NCI-H2171 (cell line): ENCODE measurements at regions not wholly inside any gene's neighbourhood (a gene's known extent, or its start where the extent isn't known, plus 50 kb on each side); places are given as distances from the start of the nearest gene placed in this dataset.

Experiments used
- DNase-seq: peaks from one replicate; lab custom pipeline; 2025; lab: John Stamatoyannopoulos, UW

DNA sequence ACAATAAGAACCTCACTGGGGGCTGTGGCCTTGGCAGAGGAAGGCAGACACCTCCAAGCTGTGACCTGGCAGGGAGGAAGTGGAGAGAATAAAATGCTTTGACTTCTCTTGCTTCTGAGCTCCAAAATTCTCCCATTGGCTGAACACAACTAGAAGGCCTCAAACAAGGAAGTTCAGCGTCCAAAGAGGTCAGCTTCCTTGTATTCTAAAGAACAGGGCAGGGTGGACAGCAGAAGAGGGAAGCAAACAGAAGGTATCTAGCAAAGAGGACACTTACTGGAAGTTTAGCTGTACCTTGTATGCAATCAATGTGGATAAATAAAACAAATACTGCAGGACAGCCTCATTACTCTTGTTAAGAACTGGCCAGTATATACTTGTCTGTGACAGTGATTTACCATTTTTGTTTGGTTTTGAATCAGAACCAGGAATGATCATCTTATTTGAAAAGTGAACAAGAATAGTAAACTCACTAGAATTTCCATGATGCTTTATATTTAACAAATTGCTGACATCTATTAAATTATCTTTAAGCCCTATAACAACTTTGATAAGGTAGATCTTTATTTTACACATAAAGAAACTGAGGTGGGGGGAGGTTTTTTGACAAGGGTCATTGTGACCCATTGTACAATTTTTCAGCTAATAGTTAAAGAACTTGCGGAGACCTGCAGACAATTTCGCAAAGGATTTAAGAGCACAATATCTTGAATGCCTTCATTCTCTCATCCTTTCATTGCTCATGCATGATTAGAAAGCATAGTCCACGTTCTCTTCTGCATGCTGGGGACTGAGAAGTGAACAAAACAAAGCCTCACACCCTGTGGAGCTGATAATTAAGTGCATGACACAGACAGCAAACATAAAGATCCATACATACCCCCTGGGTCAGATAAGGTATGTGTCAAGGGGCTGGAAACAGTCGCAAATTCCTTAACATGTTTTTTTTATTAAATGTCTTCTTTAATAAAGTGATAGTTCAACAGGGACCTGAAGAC is 1448.0 kb downstream of the AACS start:
- no peak for DNase-seq

DNA sequence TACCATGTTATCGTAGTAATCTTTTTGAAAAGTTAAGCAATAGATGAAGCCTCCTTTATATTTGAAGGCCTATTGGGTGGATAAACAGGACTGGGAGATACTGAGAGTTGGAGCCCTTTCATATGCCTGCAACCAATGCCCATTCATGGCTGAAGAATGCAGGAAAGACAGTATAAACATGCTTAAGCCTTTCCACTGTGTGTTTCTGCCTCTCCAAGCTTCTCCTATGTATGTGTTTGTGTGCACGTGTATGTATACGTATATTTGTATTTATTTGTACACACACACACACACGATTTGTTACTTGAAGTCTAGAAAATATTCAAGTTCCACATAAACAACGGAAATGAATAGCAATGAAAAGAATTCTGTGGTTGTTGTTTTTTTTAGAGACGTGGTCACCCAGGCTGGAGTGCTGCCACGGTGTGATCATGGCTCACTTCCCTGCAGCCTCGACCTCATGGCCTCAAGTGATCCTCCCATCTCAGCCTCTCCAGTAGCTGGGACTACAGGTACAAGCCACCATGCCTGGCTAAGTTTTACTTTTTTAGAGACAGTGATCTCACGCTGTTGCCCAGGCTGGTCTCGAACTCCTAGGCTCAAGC is 1453.5 kb downstream of the AACS start:
- no peak for DNase-seq

DNA sequence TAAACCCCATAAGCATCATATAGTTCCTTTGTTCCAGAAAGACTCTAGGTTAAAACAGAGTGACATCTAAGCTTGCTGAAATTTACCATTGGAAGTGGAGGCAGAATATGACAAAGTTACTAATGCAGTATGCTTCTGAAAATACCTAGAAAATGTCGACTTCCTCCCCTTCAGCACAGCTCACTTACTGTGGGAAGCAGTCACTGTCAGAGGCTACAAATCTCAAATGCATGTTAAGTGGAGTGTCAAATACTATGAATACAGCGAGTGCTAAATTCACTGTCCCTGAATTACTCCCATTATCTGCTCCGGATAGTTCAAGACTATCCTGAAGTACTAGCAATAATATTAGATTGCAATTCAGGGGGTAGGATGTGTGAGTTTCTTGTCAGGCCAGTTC is 1454.6 kb downstream of the AACS start:
- no peak for DNase-seq

DNA sequence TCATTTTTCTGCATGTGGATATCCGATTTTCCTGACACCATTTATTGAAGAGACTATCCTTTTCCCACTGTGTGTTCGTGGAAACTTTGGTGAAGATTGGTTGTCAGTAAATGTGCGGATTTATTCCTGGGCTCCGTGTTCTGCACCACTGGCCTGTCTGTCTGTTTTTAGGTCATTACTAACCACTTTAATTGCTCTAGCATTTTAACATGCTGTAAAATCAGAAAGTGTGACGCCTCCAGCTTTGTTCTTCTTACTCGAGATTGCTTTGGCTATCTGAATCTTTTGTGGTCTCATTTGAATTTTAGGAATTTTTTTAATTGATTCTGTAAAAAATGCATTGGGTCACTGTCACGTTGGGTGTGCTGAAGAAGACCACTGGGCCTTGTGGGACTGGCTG is 1458.7 kb downstream of the AACS start:
- no peak for DNase-seq

DNA sequence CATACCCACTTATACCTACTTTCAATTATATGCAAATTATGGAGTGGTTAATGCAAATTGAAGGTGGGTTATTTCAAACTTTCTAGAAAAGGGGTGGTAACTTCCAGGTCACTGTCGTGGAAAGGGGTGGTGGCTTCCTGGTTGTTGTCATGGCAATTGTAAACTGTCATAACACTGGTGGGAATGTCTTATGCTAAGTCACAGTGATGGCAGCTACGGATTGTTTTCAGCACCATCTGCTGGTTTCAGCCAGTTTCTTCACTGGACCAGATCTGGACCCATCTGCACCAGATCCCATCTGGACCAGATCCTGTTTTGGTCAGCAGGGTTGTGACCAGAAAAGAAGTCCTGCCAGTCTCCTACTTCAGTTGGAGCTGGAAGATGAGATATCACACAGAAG is 1469.3 kb downstream of the AACS start:
- no peak for DNase-seq

DNA sequence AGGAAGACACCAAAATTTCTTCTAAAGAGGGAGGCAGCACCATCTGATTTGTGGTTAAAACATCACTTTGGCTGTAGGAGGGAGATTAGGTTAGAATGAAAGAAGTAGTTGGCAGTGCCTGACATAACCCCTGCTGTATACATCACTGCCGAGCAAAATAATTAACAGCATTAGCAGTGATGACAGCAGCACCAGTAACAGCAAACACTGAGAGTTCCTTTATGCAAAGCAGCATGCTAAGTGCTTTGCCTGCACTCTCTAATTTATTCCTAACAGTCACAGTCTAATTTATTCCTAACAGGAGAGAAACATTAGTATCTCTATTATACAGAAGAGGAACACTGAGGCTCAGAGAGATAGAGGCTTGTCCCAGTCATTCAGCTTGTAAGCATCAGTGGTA is 1469.7 kb downstream of the AACS start:
- no peak for DNase-seq

DNA sequence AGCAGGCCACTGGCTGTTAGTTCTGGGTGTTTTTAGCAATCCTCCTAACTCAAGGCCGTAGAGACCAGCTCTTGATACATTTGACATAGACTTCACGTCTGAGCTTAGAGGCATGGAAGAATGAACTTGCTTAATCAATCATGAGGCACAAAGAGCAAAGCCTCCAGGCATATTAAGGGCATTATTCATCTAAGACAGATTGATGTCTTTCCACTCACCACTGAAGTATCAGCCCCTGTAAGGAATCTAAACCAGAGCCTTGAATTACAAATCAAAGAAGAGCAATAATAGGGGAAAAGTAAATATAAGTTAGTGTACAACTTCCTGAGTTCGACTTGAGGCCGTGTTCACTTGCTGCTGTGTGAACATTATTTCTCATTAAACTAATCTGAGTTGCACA is 1470.7 kb downstream of the AACS start:
- DNase-seq = no peak

DNA sequence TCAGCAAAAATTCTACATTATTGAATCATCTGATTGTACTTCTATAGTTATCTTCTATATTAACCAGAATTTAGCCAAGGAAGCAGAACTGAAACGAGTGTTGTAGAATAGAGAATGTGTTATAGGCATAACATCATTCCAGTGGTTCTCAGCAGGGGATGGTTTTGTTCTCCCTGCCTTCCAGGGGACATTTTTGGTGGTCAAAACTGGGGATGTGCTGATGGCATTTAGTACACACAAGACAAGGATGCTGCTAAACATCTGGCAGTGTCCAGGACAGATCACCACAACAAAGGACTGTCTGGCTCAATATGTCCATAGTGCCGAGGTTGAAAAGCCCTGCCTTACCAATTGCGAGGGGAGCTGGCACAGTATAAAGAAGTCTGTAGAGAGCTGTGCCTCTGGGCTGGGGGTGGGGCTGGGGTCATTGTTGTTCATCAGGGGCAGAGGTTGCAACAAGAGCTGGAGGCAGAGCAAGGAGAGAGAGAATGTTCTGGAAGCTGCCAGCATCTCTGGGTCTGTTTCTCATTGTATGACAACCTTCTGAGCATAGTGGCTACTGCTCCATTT is 1472.8 kb downstream of the AACS start:
- DNase-seq = no peak

DNA sequence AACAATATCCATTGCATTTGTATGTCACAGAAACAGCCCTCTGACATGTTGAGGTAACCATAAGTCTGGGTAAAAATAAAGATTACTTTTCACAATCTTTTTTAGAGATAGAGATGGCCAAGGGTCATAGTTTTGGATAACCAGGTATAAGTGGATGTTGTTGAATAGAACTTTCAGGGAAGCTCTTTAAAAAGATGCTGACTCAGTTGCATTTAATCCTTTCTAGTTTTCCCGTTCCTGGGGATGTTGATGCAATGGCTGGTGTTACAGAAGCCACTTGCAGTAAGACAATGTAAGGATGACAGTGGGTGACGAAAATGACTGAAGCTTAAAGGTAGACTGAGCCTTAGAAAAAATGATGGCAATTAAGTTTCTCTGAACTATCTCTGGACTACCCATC is 1473.7 kb downstream of the AACS start:
- DNase-seq = no peak

DNA sequence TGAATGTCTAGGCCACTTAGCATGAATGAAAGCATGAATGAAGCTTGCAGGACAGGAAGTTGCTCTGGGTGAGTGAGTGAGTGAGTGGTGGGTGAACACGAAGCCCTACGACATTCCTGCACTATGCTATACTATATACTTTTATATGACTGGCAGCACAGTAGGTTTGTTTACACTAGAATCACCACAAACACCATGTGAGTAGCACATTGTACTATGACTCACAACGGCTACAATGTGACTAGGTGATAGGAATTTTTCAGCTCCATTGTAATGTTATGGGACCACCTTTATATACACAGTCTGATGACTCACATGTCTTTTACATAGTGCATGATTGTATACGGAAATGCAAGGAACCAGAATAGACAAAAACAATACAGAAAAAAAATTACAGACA is 1480.2 kb downstream of the AACS start:
- DNase-seq = no peak

DNA sequence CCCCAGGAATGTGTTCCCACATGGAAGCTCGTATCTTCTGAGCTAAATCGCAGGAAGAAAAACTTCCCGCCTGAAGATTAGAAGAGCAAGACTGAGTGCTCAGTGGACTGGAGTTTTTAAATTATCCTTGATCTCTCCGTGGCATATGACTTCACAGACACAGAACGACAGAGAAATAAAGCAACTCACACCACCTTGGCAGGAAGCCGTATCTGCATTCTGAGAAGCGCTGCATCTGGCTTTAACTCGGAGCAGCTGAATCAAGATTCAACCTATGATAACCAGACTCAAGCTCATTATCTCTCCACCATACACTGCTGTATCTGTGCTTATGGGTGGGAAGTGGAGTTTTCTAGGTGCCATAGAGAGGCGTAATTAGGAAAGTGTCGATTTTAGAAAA is 1482.7 kb downstream of the AACS start:
- DNase-seq = no peak

DNA sequence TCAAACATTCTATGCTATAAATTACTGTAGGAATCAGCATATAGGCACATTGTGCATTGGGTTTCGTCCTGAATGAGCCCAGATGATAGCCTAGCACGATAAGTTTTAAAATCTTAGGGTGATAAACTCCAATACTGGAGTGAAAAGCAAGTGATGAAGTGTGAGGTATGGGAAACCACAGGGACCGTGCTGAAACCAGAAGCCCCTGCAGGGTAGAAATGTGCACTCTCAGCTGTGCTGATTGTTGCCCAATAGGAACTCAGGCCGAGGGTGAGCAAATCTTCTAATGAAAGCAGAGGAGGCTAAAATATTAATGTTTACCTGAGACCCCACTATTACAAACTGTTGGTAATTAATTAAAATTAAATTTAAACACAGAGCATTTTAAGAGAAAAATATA is 1486.6 kb downstream of the AACS start:
- no peak for DNase-seq

DNA sequence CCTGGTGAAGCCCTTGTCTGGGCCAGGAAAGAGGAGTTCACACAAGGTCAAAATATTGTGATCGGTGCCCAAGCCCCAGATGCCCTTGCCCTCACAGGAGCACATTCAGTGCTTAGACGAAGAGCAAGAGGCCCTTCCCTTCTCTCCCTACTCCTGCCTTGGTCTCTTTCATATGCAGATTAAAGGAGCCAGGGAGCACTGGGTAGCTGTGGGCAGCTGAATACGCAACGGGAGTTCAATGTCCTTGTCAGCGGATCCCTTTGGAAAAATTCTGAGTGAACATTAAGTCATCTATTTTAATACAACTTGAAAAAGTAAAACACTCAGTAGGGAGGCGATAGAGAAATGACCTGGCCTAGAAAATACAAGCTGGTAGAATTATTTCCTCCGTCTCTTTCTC is 1489.4 kb downstream of the AACS start:
- no peak for DNase-seq

DNA sequence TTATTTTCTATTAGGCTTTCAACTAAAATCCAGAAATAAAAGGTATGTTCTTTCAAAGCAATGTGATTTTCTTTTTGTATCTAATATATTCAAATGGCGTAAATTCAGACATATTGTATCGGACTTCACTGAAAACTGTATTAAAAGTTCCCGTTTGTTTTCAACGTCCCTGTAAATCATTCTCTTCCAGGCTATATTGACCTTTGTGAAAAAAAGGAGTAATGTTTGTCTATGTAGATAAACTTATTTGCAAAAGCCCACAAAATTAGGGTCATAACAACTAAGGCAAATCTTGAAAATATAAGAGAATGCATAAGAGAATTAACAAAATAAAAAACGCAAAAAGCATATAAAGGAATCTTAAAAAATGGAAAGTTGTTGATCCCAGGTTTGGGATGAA is 1492.4 kb downstream of the AACS start:
- no peak for DNase-seq

DNA sequence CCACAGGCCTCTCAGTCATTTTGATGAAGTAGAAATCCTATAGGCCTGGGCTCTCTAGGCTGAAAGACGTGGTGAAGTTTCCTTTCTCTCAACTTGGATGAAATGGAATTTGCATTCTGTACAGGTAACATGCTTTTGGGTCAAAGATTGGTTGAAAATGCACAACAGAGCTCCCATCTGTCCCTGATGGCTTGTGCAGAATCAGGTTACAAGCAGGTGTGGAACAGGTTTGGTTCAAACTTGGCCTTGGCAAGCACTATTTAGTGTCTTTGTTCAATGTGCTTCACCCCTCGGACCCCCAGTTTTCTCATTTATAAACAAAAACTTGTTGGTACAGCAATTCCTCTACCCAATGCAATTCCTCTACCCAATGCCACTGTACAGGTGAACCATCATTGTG is 1493.0 kb downstream of the AACS start:
- DNase-seq = no peak

DNA sequence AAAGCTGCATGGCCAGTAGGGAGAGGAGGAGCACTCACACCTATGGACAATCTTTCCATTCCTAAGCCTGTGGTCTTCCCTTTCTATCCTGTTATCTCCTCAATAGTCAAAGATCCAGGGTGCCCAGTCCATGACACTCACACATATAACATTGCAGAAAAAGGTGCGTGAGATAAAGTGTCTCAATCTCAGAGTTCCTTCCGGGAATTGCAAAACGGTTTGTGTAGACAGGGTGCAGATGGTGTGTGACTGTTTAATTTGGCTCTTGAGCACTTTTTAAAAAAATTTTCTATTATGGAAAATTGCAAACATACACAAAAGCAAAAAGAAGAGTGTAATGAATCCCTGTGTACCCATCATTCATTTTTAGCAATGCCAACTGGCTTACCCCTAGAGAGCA is 1493.6 kb downstream of the AACS start:
- no peak for DNase-seq

DNA sequence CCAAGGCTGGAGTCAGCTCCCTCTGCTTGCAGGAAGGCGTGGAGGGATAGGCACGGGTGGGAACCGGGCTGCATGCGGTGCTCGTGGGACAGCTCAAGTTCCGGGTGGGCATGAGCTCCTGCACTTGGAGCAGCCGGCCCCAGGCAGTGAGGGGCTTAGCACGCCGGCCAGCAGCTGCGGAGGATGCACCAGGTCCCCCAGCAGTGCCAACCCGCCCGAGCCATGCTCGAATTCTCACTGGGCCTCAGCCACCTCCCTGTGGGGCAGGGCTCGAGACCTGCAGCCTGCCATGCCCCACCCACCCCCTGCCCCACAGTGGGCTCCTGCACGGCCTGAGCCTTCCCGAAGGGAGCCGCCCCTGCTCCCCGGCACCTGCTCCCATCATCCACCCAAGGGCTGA is 1501.8 kb downstream of the AACS start:
- no peak for DNase-seq

DNA sequence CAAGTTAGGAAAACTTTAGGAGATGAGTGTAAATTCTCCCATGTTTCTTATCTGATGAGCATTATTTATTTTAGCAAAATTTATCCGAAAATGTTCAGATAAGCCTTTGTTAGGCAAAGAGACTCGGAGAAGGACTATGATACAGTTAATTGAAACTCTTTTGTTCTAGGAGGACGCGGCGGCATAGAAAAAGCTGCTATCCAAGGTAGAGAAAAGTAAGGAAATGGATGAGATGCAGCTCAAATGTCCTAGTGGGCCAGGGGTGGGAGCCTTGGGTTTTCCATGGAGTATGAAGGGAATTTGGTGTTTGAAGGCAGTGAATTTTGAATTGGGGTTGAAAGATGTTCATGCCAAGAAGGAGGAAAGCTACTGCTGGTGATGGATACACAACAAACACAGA is 1504.5 kb downstream of the AACS start:
- DNase-seq = no peak

DNA sequence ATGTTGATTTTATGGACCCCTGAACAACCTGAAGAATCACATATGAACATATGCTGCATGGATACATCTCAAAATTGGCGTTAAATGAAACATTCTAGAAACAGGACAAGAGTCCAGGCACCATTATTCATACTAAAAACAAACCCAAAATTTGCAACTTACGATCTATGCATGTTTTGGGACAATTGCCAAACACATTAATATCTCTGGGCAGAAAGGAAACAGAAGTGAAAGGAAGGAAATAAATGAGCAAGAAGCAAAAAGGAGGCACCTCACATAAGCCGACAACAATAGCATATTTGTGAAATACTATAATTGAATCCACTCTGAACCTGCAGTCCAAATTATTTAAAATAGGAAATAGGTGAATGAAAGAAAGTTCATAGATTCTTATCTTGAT is 1505.3 kb downstream of the AACS start:
- DNase-seq = no peak

DNA sequence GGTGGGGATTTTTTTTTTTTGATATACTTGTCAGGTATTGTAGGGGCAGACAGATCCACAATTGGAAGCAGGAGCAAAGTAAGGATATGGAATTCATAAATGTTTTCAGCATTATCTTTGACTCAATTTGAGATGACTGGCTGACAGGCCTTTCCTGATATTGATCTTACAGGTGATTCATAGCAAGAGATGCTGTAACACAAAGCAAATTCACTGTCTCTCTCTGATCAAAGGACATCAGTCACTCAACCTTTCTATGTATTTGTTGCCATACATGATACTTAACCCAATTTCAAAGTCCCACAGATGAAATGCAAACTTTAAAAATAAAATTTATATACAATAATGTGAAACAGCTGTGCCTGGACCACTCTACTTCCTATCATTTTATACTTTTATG is 1506.9 kb downstream of the AACS start:
- no peak for DNase-seq

DNA sequence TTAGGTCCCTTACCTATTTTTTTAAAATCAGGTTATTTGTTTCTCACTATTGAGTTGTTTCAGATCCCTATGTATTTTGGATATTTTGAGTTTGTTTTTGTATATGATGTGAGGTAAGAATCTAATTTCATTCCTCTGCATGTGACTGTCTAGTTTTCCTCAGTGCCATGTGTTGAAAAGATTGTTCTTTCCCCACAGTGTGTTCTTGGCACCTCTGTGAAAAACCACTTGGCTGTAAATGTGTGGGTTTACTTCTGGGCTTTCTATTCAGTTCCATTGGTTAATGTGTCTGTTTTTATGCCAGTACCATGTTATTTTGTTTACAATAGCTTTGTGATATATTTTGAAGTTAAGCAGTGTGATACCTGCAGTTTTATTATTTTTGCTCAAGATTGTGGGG is 1516.4 kb downstream of the AACS start:
- no peak for DNase-seq

DNA sequence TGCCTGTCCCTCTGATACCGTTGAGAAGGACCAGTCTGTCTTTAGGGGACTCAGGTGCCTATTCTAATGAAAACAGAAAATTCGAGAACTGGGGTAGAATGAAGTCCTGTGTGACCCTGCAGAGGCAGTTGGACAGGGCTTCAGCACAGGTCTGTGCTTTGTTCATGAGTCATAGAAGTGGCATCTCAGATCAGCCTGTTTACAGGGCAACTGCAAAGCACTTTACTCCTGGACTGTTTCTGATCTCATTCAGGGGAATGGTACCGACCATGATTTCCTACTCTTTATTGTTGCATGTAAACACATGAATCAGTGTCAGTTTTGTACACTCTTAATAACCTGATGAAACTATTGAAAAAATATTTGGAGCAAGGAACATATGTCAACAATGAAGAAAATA is 1517.0 kb downstream of the AACS start:
- DNase-seq = no peak

DNA sequence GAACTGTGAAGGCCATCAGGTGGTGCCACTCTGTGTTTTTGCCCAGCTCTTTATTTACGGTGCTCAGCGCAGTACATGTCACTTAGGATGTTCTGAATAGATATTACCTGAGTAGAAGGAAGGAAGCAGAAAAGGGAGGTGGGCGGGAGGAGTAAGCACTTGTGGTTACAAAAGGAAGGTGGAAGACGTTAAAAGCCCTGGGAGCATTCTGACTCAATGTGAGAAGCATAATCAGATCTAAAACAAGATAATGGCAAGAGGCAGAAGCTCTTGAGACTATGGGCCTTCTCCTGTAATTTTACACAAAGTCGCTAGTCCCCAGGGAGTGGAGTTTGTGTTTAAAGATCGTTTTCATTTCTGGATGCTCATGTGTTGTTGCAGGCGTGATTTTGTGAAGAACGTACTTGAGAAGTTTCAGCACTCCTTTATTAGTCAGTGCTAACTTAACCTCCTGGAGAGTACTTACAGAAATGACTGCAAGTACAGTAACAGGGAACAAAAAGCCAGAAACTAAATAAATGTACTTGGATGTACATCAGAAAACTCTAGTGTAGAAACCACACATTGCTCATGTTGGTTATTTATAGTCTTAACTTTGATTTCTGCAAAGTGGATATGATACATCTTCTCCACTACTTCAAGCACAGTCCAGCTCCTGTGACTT is 1523.5 kb downstream of the AACS start:
- no peak for DNase-seq
